ENCODE measurements at regions not wholly inside any gene's neighbourhood (a gene's known extent, or its start where the extent isn't known, plus 50 kb on each side); places are given as distances from the start of the nearest gene placed in this dataset.
"Not testable (repeated sequence)": the region's sequence is repeated elsewhere in the genome, so short reads cannot be mapped to it uniquely, and the experiment has no call there.

DNA sequence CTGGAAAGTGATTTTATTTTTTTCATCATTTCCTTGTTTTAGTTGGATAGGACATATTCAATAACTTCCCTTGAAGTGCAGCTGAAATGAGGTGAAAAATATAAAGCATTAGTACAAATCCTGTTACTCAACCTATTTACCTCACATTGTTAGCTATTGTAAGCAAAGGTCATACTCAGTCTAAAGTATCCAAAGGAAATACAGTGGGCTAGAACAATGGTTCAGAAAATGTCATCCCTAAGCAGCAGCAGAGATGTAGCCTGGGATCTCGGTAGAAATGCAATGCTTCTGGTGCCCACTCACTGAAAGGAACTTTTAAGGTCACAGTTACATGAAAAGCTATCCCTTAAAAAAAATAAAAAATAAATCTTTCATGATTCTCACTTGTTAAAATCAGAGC lies 300.6 kb downstream of the PPP4R3C start:
- no peak for DNase-seq (ENCODE audit: low read depth in 4 of 4, low spot score in 2 of 4)

DNA sequence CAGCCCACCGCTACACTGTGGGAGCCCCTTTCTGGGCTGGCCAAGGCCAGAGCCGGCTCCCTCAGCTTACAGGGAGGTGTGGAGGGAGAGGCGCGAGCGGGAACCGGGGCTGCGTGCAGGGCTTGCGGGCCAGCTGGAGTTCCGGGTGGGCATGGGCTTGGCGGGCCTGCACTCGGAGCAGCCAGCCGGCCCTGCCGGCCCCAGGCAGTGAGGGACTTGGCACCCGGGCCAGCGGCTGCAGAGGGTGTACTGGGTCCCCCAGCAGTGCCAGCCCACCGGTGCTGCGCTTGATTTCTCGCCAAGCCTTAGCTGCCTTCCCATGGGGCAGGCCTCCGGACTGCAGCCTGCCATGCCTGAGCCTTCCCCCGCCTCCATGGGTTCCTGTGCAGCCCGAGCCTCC lies 306.2 kb downstream of the PPP4R3C start:
- not testable (repeated sequence) for DNase-seq (ENCODE audit: low read depth in 4 of 4, low spot score in 2 of 4)

DNA sequence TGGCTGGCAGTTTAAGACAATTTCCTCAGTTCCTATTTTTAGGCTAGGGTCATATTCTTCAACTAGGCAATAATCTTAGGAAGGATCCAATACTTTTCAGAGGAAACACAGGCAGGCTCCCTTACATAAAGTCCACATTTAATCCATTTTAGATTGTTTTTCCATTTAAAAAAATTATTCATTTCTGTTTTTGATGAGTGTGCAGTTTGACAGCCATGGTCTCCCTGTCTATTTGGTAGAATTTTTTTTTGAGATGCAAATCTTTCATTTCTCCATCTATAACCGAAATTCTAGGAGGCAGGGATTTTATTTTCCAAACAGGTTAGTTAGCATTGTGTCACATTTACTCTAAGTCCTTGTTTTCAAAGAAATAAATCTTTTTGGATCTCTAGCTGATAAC lies 326.8 kb downstream of the PPP4R3C start:
- DNase-seq (ENCODE audit: low read depth in 4 of 4, low spot score in 2 of 4) = no peak

DNA sequence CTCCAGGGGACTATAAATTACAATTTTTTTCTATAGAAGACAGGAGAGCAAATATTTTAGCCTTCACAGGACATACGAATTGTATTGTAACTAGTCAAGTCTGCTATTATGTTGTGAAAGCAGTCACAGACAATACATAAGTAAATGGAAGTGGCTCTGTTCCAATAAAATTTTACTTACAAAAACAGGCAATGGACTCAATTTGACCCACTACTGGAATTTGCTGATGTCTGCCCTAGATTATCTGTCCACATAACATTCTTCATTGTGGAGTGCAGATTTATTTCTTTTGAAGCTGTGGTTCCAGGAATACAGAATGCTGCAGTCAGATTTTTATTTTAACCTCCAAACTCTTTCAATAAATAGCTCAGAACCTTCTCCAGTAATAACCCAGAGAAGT lies 330.3 kb downstream of the PPP4R3C start:
- DNase-seq (ENCODE audit: low read depth in 4 of 4, low spot score in 2 of 4) = peak in 1 of 4 donors; percentile 10

GRCh38 chrX:27087176-27087575 lies 376.0 kb downstream of the PPP4R3C start:
- DNase-seq (ENCODE audit: low read depth in 4 of 4, low spot score in 2 of 4) = not testable (repeated sequence)

- no peak for DNase-seq (ENCODE audit: low read depth in 4 of 4, low spot score in 2 of 4)
These were observed 376.9 kb downstream of the PPP4R3C start for GRCh38 chrX:27086237-27086636.

GRCh38 chrX:27085346-27085745 lies 377.8 kb downstream of the PPP4R3C start:
- DNase-seq (ENCODE audit: low read depth in 4 of 4, low spot score in 2 of 4) = no peak

DNA sequence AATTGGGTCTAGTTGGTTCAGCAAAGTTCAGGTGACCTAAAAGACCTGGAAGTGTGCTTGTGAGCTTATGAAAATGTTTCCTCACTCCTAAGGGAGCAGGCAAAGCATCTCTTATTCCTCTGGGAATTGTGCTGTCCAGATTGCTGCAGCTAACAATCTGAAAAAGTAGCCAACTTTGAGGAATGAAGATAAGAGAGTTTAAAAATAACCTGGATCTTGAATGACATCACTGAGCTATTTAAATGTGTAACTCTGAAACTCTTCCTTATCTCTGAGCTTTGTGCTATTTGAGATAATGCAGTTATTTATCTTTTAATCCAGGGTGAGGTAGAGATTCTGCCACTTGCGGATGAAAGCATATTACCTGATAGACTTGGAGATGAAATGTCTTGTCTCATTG lies 384.8 kb downstream of the PPP4R3C start:
- DNase-seq (ENCODE audit: low read depth in 4 of 4, low spot score in 2 of 4) = no peak

GRCh38 chrX:27057883-27058282 lies 405.3 kb downstream of the PPP4R3C start:
- no peak for DNase-seq (ENCODE audit: low read depth in 4 of 4, low spot score in 2 of 4)

DNA sequence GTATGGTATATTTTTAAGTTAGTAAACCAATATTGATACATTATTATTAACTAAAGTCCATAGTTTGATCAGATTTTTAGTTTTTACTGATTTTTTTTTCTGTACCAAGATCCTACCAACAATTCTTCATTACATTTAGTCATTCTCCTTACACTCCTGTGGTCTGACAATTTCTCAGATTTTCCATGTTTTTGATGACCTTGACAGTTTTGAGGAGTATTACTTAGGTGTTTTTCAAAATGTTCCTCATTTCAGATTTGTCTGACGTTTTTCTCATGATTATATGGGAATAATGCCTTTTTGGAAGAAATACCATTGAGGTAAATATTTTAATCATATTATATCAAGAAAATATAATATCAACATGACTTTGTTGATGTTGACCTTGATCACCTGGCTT lies 423.8 kb downstream of the PPP4R3C start:
- no peak for DNase-seq (ENCODE audit: low read depth in 4 of 4, low spot score in 2 of 4)

DNA sequence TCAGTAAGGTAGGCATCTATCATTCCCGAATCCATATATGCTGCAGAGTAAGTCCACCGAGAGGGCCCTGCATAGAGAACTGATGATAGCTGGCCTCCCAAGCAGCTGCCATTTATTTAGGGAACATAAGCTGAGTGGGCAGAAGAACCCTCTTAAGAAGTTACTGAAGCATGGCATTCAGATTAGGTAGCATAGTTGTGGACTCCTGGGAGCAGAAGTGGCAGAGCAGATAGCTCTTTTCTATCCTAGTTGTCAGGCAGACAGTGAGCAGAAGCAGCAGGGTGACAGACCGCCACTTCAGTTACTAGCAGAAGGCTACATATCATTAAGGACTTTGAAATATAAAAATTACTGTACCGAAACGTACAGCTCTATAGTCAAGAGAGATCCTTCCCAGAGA lies 454.7 kb downstream of the PPP4R3C start:
- no peak for DNase-seq (ENCODE audit: low read depth in 4 of 4, low spot score in 2 of 4)

DNA sequence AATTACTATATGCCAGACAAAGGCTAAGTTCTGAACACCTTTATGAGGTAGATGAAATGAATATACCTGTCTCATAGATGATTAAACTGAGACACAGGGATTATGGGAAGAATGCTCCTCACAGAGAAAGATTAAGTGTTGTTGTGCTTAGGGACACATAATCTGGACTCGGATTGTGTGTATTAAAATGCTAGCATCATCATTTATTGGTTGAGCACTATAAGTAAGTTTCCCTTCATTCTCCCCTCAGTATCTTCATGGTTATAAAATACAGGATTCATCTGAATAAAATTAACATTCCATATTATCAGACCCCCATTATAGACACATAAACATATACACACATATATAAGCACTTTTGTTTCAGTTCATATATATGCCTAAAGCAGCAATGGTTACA lies 463.5 kb downstream of the PPP4R3C start:
- DNase-seq (ENCODE audit: low read depth in 4 of 4, low spot score in 2 of 4) = no peak

GRCh38 chrX:26958261-26958660 lies 504.9 kb downstream of the PPP4R3C start:
- no peak for DNase-seq (ENCODE audit: low read depth in 4 of 4, low spot score in 2 of 4)

DNA sequence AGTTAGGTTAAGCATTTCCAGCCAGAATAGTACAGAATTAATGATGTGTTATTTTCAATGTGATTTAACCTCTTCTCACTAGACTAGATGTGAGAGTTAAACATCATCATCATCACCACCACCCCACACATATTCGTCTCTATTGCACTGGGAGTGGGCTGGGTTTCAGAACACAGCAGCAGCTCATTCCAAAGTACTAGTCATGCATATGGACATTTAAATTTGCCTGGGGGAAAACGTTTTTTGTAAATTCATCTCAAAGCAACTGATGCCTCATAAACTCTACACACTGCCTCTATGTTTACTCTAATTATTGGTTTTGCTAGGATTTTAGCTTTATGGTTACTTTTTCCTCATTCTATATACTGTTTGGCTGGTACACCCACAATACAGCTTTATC lies 509.1 kb downstream of the PPP4R3C start:
- DNase-seq (ENCODE audit: low read depth in 4 of 4, low spot score in 2 of 4) = no peak

DNA sequence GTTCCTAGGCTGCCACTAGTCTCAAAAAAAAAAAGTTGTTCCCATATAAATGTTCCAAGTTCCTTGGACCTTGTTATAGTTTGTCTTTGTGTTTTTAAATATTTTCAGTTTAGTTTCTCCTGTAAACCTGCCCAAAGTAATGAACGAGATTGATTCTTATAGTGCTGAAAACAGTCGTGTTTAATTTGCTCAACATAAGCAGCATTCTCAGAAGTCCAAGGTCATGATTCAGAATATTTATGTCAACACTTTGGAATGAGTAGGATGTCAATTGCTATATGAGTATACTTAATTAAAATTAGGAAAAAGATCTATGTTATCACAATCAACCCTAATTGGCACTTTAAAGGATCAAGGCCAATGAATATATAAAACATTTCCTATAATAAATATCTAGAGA lies 510.9 kb downstream of the PPP4R3C start:
- DNase-seq (ENCODE audit: low read depth in 4 of 4, low spot score in 2 of 4) = no peak

GRCh38 chrX:26927419-26927818 lies 535.7 kb downstream of the PPP4R3C start:
- no peak for DNase-seq (ENCODE audit: low read depth in 4 of 4, low spot score in 2 of 4)

DNA sequence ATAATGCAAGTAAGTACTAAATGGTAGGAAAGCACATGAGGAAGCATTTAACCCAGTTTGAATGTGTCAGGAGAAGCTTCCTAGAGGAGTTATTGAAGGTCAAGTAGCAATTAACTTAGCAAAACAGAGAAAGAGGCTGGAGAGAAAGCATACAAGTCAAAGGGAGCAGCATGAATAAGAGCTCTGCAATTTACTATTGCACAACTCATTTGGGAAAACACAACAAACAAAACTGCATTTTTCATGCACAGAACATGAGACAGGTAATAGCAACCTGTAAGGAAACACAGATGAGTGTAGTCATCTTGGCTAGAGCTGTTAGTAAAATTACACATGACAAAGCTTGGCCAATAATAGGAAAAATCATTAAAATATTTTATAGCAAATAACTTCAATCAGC lies 538.1 kb downstream of the PPP4R3C start:
- DNase-seq (ENCODE audit: low read depth in 4 of 4, low spot score in 2 of 4) = no peak

- DNase-seq (ENCODE audit: low read depth in 4 of 4, low spot score in 2 of 4) = no peak
These were observed 540.9 kb downstream of the PPP4R3C start for GRCh38 chrX:26922278-26922677.

- no peak for DNase-seq (ENCODE audit: low read depth in 4 of 4, low spot score in 2 of 4)
These were observed 544.5 kb downstream of the PPP4R3C start for GRCh38 chrX:26918631-26919030.

GRCh38 chrX:26916991-26917390 lies 546.1 kb downstream of the PPP4R3C start:
- DNase-seq (ENCODE audit: low read depth in 4 of 4, low spot score in 2 of 4) = no peak

DNA sequence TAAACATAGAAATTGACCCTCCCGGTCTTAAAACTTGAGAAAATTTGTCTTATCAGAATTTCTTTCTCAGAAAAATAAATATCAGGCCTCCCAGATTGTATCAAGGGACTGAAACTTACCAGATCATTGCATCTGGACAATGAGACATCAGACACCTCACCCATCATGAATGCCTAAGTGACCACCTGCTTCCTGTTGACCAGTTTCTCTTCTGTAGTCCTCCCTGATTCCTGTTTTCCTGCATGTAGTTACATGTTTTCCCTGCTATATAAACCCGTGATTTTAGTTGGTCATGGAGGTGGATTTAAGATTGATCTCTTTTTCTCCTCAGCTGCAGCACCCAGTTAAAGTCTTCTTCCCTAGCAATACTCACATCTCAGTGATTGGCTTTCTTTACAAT lies 548.1 kb downstream of the PPP4R3C start:
- DNase-seq (ENCODE audit: low read depth in 4 of 4, low spot score in 2 of 4) = no peak

DNA sequence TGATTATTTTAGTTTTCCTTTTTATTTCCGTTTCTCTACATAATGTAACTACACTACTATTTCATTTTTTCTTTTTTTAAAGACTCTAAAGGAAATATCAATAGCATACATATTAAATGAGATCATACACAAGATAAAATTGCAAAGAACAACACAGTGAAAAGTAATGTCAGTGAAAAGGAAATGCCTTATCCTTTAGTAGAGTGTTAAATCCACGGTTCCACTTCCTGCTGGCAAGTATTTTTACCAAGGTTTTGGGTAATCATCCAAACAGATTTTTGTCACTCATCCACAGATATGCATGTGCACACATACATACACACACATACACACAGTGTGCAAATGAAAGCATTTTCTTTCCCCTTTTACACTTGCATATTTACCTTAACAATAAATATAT lies 548.9 kb downstream of the PPP4R3C start:
- no peak for DNase-seq (ENCODE audit: low read depth in 4 of 4, low spot score in 2 of 4)

GRCh38 chrX:26911785-26912184 lies 551.4 kb downstream of the PPP4R3C start:
- DNase-seq (ENCODE audit: low read depth in 4 of 4, low spot score in 2 of 4) = not testable (repeated sequence)

GRCh38 chrX:26909728-26910127 lies 553.4 kb downstream of the PPP4R3C start:
- no peak for DNase-seq (ENCODE audit: low read depth in 4 of 4, low spot score in 2 of 4)
